PC-3 (cell line): ENCODE measurements at regions not wholly inside any gene's neighbourhood (a gene's known extent, or its start where the extent isn't known, plus 50 kb on each side); places are given as distances from the start of the nearest gene placed in this dataset.

Experiments used
- ATAC-seq: fragments of 200-7000 bp; cut with Tn5 transposase; 2 replicates; pipeline ENCODE4 v1.9.1; 2020; ENCODE audit warnings: mild to moderate bottlenecking, moderate library complexity
- BruUV-seq: library from RNA; stranded (reverse); fragments of 400-500 nt; replicated peaks from 2 replicates; lab custom pipeline; 2021; lab: Mats Ljungman, UMichigan
- CTCF ChIA-PET: fragments of 300-600 bp; sonication (Branson Sonifier 250); formaldehyde crosslinking; loops from one replicate; lab custom pipeline; 2022; ENCODE audit warnings: antibody characterized with exemption; lab: Charles Lee
- POLR2A ChIA-PET: fragments of 300-600 bp; sonication (Branson Sonifier 250); formaldehyde crosslinking; loops from one replicate; lab custom pipeline; 2022; ENCODE audit warnings: antibody characterized with exemption; ENCODE audit not compliant: unreplicated experiment; lab: Charles Lee
- DNase-seq: peaks from one replicate; pipeline ENCODE4 v3.0.0-alpha.2; 2015
- H2AFZ ChIP-seq: fragments of 300-600 bp; sonication (generic); 2 replicates; pipeline ENCODE4 v1.6.0; 2016; ENCODE audit warnings: antibody characterized with exemption, low read length
- H3F3A ChIP-seq: fragments of 300-600 bp; sonication (generic); one replicate; pipeline ENCODE4 v1.6.0; 2017; ENCODE audit warnings: antibody characterized with exemption, low read length, control low read depth, mild to moderate bottlenecking; ENCODE audit not compliant: unreplicated experiment
- H3K27ac ChIP-seq: fragments of 300-600 bp; sonication (generic); 2 replicates; pipeline ENCODE4 v1.5.1; 2016; ENCODE audit warnings: mild to moderate bottlenecking, low read length
- H3K27me3 ChIP-seq: fragments of 300-600 bp; sonication (generic); 2 replicates; pipeline ENCODE4 v1.6.1; 2016; ENCODE audit warnings: low read length, mixed read lengths
- H3K36me3 ChIP-seq: fragments of 300-600 bp; sonication (generic); 2 replicates; pipeline ENCODE4 v1.6.1; 2016; ENCODE audit warnings: low read depth, mixed run types, low read length, mixed read lengths
- H3K4me1 ChIP-seq: fragments of 300-600 bp; sonication (generic); 2 replicates; pipeline ENCODE4 v1.5.1; 2016; ENCODE audit warnings: low read length; ENCODE audit not compliant: insufficient read depth
- H3K4me2 ChIP-seq: fragments of 300-600 bp; sonication (generic); 2 replicates; pipeline ENCODE4 v1.6.0; 2016; ENCODE audit warnings: low read length
- H3K4me3 ChIP-seq: fragments of 300-600 bp; sonication (generic); 2 replicates; pipeline ENCODE4 v1.5.1; 2016; ENCODE audit warnings: mild to moderate bottlenecking, low read length, mixed read lengths
- H3K79me2 ChIP-seq: fragments of 300-600 bp; sonication (generic); 2 replicates; pipeline ENCODE4 v1.6.1; 2017; ENCODE audit warnings: low read length, mixed read lengths
- H3K9ac ChIP-seq: fragments of 300-600 bp; sonication (generic); 2 replicates; pipeline ENCODE4 v1.6.0; 2016; ENCODE audit warnings: mild to moderate bottlenecking, low read length
- H3K9me2 ChIP-seq: fragments of 300-600 bp; sonication (generic); replicated peaks from 2 replicates; pipeline ENCODE4 v1.6.1; 2016; ENCODE audit warnings: mixed run types, low read length, mixed read lengths
- H3K9me3 ChIP-seq: fragments of 300-600 bp; sonication (generic); 2 replicates; pipeline ENCODE4 v1.6.1; 2016; ENCODE audit warnings: low read length, mixed read lengths
- H4K20me1 ChIP-seq: fragments of 300-600 bp; sonication (generic); 2 replicates; pipeline ENCODE4 v1.6.1; 2016; ENCODE audit warnings: low read length, mixed read lengths
- EZH2 ChIP-seq: fragments of 300-600 bp; sonication (generic); IDR thresholded peaks from one replicate; pipeline ENCODE4 v1.6.1; 2017; ENCODE audit warnings: antibody characterized with exemption, mild to moderate bottlenecking, low read length; ENCODE audit not compliant: unreplicated experiment
- EZH2phosphoT487 ChIP-seq: fragments of 300-600 bp; sonication (generic); IDR thresholded peaks from 2 replicates; pipeline ENCODE4 v1.6.1; 2018; ENCODE audit warnings: mild to moderate bottlenecking, antibody characterized with exemption, low read length, borderline replicate concordance
- intact Hi-C: fragments of 100-400 bp; cut with micrococcal nuclease; formaldehyde crosslinking; loops from 2 replicates; pipeline ENCODE4 v1.9.0; 2023
- TF ChIP-seq, protein P1 (sequence below): fragments of 300-600 bp; sonication (generic); conservative IDR thresholded peaks from 2 replicates; pipeline ENCODE4 v1.5.1; 2017; ENCODE audit warnings: antibody characterized with exemption, low read depth, mild to moderate bottlenecking, low read length

DNA sequence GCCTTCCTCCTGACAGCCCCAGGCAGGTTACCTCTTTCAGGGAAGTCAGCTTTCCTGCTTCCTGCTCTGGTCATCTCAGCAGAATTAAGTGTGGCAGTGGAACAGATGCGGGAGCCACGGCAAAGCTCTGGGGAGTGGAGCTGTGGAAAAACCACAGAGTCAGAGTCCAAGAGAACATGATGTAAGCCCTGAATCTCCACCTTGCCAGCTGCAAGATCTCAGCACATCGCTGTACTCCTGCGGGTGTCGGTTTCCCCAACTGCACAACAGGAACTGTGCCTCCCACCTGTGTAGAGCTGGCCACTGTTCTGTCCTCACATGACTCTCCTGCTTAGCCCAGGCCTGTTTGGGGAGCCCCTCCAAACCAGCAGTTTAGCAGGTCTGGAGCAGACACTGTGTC lies 123.7 kb downstream of the MATN1 start:
- no peak overlapping the region for H3K27ac ChIP-seq
- no TSS peak for BruUV-seq
- no peaks in the 10 kb centered on the region for H3K79me2 ChIP-seq
- H3K9ac ChIP-seq, result no peak overlapping the region
- no peak overlapping the region for H3K4me2 ChIP-seq
- H3K9me3 ChIP-seq, result no peaks in the 10 kb centered on the region
- no peaks in the 10 kb centered on the region for H4K20me1 ChIP-seq
- no peaks in the 10 kb centered on the region for H3F3A ChIP-seq
- H3K36me3 ChIP-seq, result no peaks in the 10 kb centered on the region
- no peaks in the 10 kb centered on the region for H3K4me1 ChIP-seq
- ChIA-PET POLR2A (no interaction called here), CTCF (no interaction called here)
- TF ChIP-seq, protein P1, sequence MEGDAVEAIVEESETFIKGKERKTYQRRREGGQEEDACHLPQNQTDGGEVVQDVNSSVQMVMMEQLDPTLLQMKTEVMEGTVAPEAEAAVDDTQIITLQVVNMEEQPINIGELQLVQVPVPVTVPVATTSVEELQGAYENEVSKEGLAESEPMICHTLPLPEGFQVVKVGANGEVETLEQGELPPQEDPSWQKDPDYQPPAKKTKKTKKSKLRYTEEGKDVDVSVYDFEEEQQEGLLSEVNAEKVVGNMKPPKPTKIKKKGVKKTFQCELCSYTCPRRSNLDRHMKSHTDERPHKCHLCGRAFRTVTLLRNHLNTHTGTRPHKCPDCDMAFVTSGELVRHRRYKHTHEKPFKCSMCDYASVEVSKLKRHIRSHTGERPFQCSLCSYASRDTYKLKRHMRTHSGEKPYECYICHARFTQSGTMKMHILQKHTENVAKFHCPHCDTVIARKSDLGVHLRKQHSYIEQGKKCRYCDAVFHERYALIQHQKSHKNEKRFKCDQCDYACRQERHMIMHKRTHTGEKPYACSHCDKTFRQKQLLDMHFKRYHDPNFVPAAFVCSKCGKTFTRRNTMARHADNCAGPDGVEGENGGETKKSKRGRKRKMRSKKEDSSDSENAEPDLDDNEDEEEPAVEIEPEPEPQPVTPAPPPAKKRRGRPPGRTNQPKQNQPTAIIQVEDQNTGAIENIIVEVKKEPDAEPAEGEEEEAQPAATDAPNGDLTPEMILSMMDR, result no peak
- TF ChIP-seq EZH2phosphoT487, result no peak
- no peak for TF ChIP-seq EZH2
- H3K27me3 ChIP-seq, result peaks cover 39% of the 10 kb centered on the region
- H3K9me2 ChIP-seq, result no peaks in the 10 kb centered on the region
- ATAC-seq (no peak), DNase-seq (no peak)
- no peak overlapping the region for H2AFZ ChIP-seq
- intact Hi-C loops, result no loop called here
- H3K4me3 ChIP-seq, result no peak overlapping the region

DNA sequence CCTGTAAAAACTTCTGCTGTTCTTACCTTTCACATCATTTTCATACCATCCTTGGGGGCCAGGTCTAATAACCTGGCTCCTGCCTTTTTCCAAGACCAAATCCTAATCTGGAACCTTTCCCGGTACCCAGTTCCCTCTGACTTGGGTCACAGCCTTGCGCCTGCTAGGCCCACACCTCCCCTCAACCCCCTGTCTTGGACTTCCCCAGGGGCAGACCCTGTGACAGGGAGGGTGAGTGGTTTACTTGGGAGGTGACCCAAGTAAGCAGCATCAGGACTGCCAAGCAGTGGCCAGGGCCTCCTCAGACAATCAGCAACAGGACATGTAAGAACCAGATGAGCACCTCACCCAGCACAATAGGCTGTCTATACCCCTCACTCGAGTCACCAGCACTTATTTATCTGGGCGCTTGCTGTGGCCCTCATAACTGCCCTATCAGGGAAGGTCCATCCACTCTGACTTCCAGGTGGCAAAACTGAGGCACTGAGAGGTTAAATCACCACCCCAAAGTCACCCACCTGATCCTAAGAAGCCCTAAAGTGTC lies 124.7 kb downstream of the MATN1 start:
- BruUV-seq, result no TSS peak
- no peaks in the 10 kb centered on the region for H4K20me1 ChIP-seq
- no peak overlapping the region for H3K4me2 ChIP-seq
- no peaks in the 10 kb centered on the region for H3K79me2 ChIP-seq
- peaks cover 39% of the 10 kb centered on the region for H3K27me3 ChIP-seq
- intact Hi-C loops, result no loop called here
- H3K4me1 ChIP-seq, result no peaks in the 10 kb centered on the region
- ChIA-PET CTCF (no interaction called here), POLR2A (no interaction called here)
- no peaks in the 10 kb centered on the region for H3K36me3 ChIP-seq
- H3K9me3 ChIP-seq, result no peaks in the 10 kb centered on the region
- H3K4me3 ChIP-seq, result no peak overlapping the region
- DNase-seq, result no peak
- no peaks in the 10 kb centered on the region for H3F3A ChIP-seq
- no peak overlapping the region for H2AFZ ChIP-seq
- H3K27ac ChIP-seq, result no peak overlapping the region
- H3K9me2 ChIP-seq, result no peaks in the 10 kb centered on the region
- no peak overlapping the region for H3K9ac ChIP-seq
- ATAC-seq, result no peak
- TF ChIP-seq EZH2phosphoT487 (no peak), EZH2 (no peak)
- TF ChIP-seq, protein P1, result no peak

DNA sequence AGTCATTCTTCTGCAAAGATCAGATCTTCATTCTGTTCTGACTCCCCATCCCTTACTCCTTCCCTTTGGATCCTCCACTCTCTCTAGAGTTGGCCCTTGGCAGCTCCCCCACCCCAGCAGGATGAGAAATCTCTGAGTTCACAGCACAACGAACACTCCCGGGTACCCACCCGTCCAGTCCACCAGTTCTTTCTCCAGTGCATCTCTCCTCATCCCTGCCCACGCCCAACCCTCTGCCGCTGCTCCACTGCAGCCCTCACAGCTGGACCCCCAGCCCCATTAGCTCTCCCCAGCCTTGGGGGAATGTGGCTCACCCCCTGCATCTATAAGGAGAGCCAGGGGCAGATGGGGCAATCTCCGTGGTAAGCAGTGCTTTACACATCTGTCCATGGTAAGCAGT lies 125.7 kb downstream of the MATN1 start:
- no TSS peak for BruUV-seq
- Histone ChIP-seq H3K9me2 (no peaks in the 10 kb centered on the region), H3K79me2 (no peaks in the 10 kb centered on the region), H4K20me1 (no peaks in the 10 kb centered on the region), H3K9me3 (no peaks in the 10 kb centered on the region), H3K9ac (no peak overlapping the region), H3K4me1 (no peaks in the 10 kb centered on the region), H3K4me3 (no peak overlapping the region), H3F3A (no peaks in the 10 kb centered on the region), H3K4me2 (no peak overlapping the region), H3K36me3 (no peaks in the 10 kb centered on the region), H3K27ac (no peak overlapping the region), H3K27me3 (peaks cover 39% of the 10 kb centered on the region), H2AFZ (no peak overlapping the region)
- DNase-seq, result no peak
- POLR2A ChIA-PET, result no interaction called here
- CTCF ChIA-PET, result no interaction called here
- TF ChIP-seq, protein P1, result no peak
- TF ChIP-seq EZH2, result no peak
- TF ChIP-seq EZH2phosphoT487, result no peak
- intact Hi-C loops, result no loop called here
- no peak for ATAC-seq
